ENCODE measurements at regions not wholly inside any gene's neighbourhood (a gene's known extent, or its start where the extent isn't known, plus 50 kb on each side); places are given as distances from the start of the nearest gene placed in this dataset.

DNA sequence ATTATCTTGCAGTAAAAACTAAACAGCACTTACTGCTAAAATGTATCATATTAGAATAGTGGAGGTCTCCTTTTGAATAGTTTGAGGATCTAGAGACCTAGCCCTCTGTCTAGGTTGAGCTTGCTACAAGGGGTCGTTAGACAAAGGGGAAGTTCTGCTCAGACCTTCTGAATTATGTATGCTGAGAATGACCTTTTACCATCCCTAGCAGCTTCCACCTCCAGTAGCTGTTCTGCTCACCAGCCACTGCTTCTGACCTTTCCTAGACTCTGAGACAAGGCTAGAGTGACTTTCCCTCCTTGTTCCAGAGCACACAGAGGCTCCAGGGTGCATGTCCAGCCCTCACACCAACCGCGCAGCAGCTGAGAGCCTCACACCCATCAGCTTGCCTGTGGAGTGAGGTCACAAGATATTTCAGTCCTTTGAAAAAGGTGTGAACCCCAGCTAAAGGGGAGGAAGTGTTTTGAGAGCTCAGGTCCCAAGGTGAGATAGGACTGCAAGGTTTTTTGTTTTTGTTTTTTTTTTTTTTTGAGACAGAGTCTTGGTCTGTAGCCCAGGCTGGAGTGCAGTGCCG lies 289.3 kb upstream of the TNP1 start:
- DNase-seq = no peak

DNA sequence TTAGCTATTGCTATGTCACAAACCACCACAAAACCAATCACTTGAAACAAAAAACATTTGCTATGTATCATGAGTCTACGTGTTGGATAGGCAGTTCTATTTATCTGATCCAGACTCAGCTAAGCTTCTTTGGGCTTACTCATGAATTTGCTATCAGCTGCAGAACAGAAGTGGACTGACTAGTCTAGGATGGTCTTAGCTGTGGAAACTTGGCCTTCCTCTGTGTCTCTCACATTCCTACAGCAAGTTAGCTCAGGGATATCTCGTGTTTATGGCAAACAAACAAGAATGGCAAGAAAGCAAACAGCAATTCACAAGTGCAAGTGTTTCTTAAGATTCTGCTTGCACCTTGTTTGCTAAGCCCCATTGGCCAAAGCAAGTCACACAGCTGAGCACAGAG lies 288.0 kb upstream of the TNP1 start:
- DNase-seq = peak; percentile 86

DNA sequence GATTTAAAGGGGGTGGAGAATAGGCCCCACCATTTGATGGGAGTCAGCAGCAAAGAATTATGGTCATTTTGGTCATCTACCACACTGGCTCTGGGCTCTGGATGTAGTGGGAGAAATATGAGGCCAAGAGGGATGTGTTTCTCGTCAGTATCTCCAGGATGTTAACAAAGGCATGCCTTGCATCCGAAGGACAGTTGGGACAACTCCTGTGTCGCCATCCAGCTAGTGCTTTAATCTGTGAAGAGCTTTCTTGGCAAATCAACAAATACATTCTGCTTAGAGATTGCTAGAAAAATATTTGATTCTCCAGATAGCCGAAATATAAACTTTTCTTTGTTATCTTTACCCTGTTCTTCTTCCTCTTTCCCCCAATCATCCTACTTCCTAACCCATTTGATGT lies 287.1 kb upstream of the TNP1 start:
- no peak for DNase-seq

DNA sequence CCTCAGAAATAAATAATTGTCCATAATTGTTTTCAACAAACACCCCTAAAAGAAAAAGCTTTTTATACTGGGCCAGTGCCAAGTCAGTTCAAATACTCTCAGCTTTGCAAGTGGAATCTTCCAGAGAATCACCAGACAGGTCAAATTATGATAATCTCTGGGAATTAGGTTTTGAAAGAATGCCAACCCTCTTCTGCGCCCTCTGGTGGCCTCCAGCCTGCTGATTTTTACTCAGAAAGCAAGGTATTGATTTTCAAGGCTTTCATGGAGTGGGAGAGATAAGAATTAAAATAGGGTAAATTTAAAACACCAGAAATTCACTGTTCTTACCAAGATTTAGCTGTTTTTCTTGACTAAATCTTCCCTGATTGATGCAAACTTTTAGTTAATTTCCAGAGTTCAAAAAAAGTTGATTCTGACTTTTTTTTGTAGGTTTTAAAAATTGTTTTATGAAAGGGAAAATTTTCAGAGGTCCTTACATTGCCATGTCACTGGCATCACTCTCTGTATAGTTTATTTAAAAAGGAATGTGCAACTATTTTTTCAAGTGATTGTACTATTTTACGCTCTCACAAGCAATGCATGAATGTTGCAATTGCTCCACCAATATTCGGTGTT lies 282.9 kb upstream of the TNP1 start:
- peak; percentile 53 for DNase-seq

DNA sequence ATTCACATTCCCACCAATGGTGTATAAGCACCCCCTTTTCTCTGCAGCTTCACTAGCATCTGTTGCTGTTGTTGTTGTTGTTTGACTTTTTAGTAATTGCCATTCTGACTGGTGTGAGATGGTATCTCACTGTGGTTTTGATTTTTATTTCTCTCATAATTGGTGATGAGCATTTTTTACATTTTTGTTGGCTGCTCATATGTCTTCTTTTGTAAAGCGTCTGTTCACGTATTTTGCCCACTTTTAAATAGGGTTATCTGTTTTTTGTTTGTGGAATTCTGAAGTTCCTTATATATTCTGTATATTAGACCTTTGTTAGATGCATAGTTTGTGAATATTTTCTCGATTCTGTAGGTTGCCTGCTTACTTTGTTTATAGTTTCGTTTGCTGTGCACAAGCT lies 278.4 kb upstream of the TNP1 start:
- DNase-seq = no peak

DNA sequence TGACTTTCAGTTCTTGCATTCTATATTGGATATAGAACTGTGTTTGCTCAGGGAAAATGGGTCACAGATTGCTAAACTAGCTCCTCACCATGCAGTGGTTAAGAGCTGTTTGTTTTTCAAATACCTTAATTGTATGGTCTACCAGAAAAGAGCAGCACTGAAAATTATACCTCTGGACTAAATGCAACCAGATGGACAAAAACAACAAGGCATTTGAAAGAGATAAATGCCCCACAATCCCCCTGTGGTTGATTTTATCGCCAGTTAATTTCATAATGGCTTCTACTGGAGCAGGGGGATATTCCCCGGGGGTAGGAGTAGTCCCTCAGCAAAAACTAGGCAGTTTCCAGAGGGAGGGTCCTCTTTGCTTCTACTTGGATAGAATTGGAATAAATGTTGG lies 267.9 kb upstream of the TNP1 start:
- DNase-seq = no peak

DNA sequence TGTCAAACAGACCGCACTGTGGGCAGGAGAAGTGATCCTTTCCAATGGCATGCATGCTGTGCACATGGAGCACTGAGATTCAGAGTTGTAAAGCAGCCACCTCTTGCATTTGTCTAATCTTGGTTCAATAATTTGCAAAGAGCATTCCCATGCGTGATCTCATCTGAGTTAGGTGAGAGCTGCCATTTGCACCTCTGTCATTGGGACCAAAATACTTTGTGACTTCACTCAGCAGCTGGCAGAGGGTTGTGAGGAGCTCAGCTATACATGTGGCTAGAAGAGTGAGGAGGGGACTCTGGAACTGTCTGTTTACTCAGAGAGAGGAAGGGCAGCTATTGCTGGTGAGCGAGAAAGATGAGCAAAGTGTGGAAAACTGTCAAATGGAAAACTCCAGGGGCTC lies 265.1 kb upstream of the TNP1 start:
- DNase-seq = no peak

DNA sequence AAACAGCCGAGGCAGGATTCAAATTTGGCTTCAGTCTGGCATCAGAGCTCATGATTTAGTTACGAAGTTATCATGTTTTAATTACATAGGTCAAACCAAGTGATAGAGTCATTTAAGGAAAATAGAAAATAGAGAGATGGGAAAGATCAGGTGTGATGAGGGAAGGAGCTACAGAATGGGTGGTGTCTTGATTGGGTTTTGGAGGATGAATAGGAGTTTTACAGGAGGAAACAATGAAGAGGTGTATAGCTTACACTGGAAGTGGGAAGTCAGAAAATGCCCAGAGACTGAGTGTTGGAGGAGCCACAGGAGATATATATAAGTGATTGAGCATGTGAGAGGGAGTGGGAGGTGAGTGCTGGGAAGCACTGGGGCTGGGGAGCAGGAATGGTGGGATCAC lies 264.2 kb upstream of the TNP1 start:
- no peak for DNase-seq

DNA sequence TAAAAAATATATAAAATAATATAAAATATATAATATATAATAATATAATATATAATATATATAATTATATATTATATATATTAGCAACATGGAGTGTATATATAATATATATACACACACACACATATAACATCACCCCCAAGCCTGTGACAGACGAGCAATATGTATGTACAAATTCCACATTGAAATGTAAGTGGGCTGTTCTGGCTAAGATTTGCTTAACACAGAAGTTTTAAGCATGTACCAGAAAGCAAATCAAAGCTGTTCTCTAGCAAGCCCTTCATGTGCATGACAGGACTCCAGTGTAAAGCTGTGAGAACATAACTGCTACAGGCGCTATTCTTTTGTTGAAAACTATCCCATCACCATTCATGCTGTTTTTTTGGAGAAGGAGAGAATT lies 261.7 kb upstream of the TNP1 start:
- DNase-seq = no peak

DNA sequence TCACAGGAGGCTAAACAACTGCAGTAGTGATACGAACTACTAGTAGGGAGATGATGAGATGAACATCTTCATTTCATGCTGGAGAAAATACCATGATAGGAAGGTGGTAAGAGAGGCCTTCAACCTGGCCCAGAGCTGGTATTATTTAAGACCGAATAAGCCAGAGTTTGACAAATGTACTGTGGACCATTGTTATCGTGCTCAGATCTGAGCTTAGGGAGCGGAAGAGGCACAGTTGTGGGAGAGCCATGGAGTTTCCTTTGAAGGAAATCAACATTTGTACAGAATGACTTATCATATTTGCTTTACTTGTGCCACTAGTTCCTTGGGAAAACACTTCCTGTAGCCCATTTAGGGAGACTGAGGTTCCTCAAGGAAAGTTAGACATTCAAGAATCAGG lies 260.6 kb upstream of the TNP1 start:
- no peak for DNase-seq

DNA sequence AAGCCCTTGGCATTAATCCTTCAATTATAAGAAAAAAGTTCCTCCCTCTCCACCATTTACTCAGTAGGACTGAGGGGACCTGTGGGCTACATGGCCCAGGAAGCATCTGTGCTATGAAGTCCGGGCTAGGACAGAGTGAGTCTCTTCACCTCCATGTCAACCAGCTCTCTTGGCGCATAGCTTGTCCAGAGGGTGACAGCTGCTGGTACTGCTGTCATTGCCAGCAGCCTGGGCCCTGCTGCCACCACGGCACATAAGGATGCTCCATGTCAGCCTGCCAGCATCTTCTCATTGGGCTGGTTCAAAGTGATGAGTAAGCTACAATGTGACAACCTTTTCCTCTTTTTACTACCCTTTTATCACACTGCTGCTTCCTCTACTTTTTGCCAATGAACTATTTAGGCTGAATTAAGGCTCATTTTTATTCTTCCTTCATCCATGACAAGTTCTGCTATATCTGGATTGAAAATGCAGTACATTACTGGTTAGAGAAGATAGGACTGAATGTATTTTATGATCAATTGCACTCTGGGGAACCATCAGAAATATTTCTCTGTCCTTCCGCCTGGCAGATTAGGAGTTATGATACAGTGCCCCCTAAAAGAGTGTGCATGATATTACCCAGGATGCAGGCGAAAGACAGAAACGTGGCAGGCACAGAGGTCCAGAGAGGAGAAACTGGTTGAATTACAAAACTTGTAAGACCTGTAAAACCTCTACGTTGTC lies 258.9 kb upstream of the TNP1 start:
- DNase-seq = no peak

DNA sequence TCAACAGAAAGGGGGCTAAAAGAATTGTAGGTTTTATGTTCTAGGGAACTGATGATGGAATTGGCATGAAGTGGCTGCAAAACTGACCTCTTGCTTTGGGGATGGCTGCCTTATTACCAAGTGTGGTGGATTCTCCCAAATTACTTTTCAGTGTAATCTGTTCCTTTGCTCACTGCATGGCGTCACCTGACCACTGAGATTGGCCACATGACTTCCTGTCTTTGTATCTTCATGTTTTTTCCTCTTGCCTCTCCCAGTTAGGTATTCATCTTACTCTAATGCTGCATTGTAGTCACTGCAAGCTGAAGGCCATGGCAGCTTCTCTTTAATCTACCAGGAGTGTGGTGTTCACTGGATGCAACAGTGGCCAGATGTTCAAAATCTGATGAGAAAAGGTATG lies 257.7 kb upstream of the TNP1 start:
- no peak for DNase-seq

DNA sequence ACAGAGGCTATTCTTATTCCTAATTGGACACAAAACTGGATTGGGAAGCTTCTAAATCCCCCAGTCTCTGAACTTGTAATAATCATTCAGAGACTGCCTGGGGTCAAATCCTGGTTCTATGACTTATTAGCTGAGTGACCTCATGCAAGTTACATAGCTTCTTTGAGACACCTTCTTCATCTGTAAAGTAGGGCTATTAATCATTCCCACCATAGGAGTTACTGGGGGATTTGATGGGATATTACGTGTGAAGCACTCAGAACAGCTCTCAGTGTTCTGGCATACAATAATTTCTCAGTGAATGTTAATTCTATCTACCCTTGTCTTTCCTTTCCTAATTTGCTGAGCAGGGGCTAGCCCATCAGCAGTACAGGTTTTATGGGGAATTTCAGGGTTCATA lies 256.7 kb upstream of the TNP1 start:
- DNase-seq = no peak

DNA sequence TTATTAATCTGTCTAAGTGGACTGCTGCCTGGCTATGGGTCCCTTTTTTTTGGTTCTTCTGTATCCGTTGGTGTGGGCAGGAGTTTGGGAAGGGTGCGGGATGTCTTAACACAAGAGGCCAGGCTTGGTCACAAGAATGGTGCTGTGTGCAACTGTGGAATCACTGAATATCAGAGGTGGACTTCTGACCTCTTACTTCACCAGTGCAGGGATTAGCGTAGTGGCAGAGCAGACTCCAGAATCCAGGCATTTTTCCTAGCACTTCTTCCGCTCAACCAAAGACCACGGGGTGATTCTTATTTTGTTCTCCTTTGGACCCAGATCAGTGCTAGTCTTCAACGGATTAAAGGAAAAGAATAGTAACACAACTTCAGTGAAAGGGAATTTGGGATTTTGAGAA lies 254.3 kb upstream of the TNP1 start:
- no peak for DNase-seq

DNA sequence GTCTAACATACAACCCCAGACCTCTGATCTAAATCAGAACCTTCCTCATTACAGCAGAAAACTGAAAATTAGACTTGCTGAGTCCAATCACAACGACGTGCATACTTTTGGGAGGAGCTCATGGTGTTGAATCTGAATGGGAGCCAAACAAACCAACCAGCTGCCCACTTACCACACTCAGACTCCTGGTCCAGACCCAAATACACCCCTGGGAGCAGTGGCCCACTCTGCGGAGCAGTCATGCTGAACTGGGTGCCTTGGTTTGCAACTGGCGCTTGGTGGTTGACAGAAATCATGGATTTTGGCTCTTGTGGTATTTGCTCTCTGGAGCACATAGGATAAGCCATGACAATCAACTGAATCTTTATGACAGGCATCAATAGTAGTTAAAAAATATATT lies 253.6 kb upstream of the TNP1 start:
- no peak for DNase-seq

DNA sequence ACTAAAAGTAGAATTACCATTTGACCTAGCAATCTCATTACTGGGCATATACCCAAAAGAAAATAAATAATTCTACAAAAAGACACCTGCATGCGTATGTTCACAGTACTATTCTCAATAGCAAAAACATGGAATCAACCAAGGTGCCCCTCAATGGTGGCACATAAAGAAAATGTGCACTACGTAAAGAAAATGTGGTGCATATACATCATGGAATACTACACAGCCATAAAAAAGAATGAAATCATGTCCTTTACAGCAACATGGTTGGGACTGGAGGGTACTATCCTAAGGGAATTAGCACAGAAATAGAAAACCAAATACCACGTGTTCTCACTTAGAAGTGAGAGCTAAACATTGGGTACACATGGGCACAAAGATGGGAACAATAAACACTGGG lies 250.7 kb upstream of the TNP1 start:
- DNase-seq = no peak

DNA sequence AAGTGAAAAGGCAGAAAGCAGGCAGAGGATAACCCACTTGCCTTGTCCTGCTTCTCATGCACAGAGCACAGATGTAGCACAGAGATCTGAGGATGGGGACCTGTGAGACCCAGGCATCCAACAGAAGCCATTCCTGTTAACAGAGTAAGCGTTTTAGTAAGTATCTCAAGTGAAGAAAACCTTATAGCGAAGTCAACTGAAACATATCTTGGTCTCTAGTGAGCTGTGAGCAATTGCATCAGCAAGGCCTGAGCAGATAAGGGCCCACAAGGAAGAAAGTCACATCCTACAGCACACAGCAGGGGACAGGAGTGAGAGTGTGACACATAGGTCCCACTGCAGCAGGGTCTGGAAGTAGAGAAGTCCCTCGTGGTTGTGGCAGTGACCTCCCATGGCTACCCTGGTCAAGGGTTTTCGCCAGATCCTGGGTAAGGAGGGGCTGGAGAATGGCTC lies 248.7 kb upstream of the TNP1 start:
- DNase-seq = peak; percentile 86

DNA sequence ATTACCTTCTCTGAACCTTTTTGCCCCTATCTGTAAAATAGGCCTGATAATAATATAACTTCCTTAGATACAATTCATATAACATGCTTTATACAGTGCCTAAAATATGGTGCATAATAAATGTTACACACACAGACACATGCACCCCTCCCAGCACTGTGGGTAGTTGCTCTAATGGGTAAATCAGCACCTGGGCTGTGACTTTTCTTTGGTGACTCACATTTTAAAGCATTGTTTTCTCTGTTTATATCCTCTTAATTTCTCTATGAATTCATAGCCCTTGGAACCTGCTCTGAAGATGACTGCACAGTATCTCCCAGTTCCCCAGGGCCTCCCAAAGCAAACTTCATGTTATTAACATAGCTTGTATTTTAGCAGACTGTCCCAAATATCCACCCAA lies 248.2 kb upstream of the TNP1 start:
- no peak for DNase-seq

DNA sequence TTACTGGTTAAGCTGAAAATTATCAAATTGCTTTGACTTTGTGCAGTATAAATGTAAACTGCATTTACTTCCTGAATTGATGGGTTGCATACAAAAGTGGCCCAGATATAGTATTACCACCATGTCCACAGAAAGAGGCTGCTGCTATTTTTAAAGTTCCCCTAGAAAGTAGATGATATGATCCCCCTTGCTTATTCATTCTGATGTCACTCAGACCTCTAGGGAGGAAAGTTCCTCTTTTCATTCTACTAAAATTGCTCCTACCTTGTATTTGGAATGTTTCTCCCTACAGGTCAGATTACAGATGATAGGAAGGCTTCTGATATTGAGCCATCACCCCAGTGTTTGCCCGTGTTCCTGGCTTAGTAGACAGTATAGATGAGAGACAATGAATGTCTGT lies 247.6 kb upstream of the TNP1 start:
- DNase-seq = peak; percentile 76

DNA sequence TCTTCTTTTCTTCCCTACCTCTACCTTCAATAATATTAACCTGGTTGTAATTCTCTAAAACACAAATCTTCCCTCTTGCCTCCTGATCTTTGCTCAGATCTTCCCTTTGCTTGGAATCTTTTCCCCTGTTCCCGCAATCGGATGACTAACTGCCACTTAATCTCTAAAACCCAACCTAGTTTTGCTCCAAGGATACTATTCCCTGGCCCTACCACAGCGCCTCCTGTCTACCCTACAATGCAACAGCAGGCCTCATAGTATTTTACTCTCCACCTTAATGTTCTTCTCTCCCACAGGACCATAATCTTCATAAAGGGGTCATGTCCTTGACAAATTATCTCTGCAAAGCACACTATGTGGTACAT lies 246.8 kb upstream of the TNP1 start:
- peak; percentile 24 for DNase-seq

DNA sequence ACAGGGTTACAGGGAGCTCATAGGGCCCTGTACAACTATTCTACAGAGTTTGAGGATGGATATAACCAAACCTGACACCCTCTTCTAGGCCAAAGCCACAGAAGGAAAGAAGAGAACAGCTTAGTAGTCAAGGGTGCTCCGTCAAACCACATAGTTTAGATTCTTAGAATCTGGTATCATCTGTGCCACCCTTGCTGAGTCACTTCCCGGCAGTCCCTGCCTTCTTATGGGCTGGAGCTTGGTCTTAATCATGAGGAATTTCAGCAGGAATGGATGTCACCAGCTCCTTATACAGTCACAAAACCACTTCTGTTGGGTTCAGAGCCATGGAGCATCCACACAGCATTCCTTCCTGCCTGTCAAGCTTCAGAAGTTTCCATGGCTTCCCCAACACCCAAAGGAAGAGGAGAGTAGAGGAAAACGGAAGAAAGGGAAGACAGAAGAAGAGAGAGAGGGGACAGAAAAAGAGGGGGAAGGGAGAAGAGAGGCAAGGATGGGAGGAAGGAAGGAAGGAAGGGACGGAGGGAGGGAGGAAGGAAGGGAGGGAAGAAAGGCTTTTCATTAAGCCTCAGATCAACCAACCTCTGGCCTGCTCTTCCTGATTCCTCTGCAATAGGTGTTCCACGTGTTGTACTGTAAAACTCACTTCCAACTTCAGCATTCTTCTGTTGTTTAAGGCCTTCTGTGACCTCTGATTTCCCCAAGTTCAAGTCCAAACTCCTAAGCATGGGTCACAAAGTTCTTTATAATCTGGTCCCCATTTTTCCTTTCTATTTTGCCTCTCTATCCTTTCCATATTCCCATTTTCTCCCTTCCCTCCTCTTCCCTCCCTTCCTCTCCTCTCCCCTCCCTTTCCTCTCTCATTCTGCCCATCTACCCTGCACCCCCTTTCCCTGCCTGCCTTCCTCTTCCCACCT lies 246.1 kb upstream of the TNP1 start:
- DNase-seq = peak; percentile 72

DNA sequence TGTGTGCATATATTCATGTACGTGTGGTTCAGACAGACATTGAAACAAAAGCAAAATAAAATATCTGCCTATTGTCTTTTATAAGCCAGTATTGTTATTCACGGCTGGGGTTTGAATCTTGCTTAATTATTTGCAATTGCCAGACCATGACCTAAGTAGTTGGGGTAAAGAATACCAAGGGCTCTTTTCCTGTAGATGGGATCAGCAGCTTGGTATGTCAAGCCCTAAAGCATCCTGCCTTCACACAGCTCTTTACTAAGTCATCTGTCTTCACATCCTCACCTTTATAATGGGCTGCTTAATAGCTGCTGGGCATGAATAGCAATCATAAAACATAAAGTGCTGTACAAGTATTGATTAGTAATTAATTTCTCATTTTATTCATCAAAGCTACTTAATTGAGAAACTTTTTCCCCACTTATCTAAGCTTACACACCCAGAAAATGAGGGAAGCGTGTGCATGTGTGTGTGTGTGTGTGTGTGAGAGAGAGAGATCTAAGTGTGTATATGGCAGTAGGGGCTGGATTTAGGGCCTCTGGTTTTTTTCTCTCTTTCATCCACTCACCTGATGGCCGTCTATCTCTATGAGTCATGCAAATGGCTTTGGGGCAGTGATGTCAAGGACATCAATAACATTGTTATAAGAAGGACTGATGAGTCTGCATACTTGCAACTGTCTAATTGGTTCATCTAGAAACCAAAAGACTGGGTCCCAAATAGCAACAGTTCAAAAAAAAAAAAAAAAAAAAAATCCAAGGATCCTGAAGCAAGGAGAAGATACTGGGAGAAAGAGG lies 244.1 kb upstream of the TNP1 start:
- DNase-seq = no peak

DNA sequence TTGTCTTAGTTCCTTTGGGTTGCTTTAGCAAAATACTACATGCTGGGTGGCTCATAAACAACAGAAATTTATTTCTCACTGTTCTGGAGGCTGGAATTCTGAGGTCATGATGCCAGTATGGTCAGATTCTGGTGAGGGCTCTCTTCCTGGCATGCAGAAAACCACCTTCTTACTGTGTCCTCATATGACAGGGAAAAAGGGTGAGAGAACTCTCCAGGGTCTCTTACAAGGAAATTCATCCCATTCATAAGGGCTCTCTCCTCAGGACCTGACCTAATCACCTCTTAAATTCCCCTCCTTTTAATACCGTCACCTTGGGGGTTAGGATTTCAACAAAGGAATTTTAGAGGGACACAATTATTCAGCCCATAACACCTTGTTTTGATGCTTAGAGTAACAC lies 243.1 kb upstream of the TNP1 start:
- DNase-seq = no peak

Measured in hematopoietic multipotent progenitor cell treated with erythropoietin and hydrocortisone succinate and interleukin-3 and kit ligand, for 4 days (in vitro differentiated cells).